ENCODE measurements at regions not wholly inside any gene's neighbourhood (a gene's known extent, or its start where the extent isn't known, plus 50 kb on each side); places are given as distances from the start of the nearest gene placed in this dataset.

DNA sequence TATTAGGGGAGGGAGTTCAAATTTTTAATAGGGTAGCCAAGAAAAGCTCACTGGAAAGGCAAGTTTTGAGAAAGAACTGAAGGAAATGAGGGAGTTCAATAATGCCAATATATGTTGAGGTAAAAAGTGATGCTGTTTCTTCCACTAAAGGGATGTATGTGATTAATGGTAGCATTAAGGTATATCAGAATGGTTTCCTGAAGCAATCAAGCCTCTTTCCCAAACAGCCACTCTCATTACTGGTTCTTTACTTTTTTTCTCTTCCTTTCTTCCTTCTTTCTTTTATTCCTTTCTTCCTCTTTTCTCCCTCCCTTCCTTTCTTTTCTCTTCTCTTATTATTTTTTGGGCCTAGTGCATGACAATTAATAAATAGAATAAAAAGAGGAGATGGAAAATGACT lies 433.5 kb downstream of the SATB2 start:
- no peaks in the 10 kb centered on the region for H3K4me1 Mint-ChIP-seq
- H3K9me3 Mint-ChIP-seq = no peaks in the 10 kb centered on the region
- no peaks in the 10 kb centered on the region for H3K27me3 Mint-ChIP-seq
- no peak overlapping the region for H3K27ac Mint-ChIP-seq
- no peaks in the 10 kb centered on the region for H3K36me3 Mint-ChIP-seq
- CTCF ChIA-PET = no interaction called here
- no peak overlapping the region for H3K4me3 Mint-ChIP-seq
- no peak for DNase-seq

DNA sequence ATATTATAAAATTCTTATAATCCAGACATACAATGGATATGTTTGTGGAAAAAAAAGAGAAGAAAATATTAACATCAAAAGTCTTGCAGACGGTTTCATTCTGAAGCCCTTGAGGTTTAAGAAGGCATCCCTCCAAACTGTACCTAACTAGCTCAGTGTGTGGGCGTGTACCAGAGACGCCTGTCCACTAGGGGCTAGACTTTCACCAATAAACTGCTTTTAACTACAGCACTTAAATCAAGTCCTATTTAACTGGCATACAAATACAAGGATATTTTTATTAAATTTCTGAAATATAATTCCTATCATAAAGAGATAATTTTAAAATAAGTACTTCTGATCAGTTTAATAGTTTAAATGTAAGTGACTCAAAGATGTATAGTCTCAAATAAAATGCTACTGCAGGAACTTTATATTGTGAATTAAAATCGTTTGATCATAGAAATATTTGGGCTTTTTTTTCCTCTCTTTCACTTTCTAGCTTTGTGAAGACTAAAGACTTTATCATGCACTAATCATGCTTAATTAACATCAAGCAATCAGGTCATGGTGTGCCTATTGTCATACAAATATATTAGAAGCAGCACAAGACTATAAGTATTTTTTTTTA lies 437.7 kb downstream of the SATB2 start:
- no peaks in the 10 kb centered on the region for H3K9me3 Mint-ChIP-seq
- no peaks in the 10 kb centered on the region for H3K36me3 Mint-ChIP-seq
- CTCF ChIA-PET = no interaction called here
- no peak overlapping the region for H3K27ac Mint-ChIP-seq
- DNase-seq = no peak
- H3K4me1 Mint-ChIP-seq = no peaks in the 10 kb centered on the region
- H3K27me3 Mint-ChIP-seq = no peaks in the 10 kb centered on the region
- no peak overlapping the region for H3K4me3 Mint-ChIP-seq

DNA sequence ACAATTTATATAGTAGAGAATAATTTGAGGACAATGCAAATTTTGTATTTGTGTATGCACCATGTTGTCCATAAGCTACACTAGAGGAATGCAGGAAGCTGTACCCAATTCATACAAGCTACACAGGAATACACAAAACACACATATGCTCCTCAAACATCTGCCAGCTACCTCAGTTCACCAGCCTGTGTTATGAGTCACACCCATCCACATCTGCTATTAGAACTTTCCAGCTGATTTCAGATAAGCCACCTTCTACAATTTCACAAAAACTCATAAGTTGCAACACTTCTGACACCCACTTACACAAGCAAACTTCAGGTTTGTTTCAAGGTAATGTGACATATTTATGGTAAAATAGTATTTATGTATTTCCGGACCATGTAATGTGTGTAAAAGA lies 438.9 kb downstream of the SATB2 start:
- H3K36me3 Mint-ChIP-seq = no peaks in the 10 kb centered on the region
- CTCF ChIA-PET = no interaction called here

DNA sequence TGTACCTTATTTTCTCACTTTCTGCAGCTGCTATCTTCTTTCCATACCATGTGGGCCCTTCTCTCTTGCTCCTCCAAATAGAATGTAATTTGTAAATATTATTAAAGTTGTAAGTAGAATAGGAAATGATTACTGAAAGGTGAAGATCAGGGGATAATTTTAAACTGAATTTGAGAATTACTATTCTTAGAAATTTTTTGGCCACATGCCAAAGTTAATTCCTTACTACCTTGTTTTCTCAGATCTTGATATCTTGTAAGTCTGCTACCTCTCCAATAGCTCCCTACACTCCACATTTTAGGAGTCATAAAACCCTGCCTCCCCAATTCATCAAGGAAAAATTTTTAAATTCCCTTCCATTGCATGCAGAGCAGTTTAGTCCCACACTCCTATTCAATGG lies 442.7 kb downstream of the SATB2 start:
- CTCF ChIA-PET = no interaction called here
- H3K9me3 Mint-ChIP-seq = peaks cover 2% of the 10 kb centered on the region
- no peaks in the 10 kb centered on the region for H3K36me3 Mint-ChIP-seq
- no peak for DNase-seq
- H3K4me3 Mint-ChIP-seq = no peak overlapping the region
- no peaks in the 10 kb centered on the region for H3K4me1 Mint-ChIP-seq
- H3K27ac Mint-ChIP-seq = no peak overlapping the region
- no peaks in the 10 kb centered on the region for H3K27me3 Mint-ChIP-seq

More for the DNA sequence above, 438.9 kb downstream of the SATB2 start:
- H3K4me3 Mint-ChIP-seq = no peak overlapping the region
- H3K9me3 Mint-ChIP-seq = no peaks in the 10 kb centered on the region
- H3K27me3 Mint-ChIP-seq = no peaks in the 10 kb centered on the region
- H3K4me1 Mint-ChIP-seq = no peaks in the 10 kb centered on the region
- no peak overlapping the region for H3K27ac Mint-ChIP-seq
- DNase-seq = no peak

DNA sequence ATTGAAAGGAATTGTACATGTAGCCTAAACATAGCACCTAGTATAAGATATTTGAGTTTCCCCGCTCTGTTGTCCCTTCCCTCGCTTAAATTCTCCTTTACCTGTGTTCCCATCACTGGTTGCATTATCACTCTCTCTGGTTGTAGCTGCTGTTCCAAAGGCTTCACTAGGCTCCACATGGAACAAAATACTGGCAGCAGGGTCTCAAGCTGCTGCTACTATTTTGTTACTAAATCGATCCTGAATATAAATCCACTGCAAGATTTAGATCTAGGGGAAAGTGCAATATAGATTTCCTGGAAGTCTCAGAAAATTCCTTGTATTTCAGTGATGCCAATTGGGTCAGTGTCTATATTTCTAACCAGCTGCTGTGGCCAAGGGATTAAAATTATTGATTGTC lies 443.5 kb downstream of the SATB2 start:
- Mint-ChIP-seq H3K27ac (no peak overlapping the region), H3K4me1 (no peaks in the 10 kb centered on the region), H3K4me3 (no peak overlapping the region), H3K36me3 (no peaks in the 10 kb centered on the region), H3K27me3 (no peaks in the 10 kb centered on the region), H3K9me3 (peaks cover 2% of the 10 kb centered on the region)
- CTCF ChIA-PET = no interaction called here
- no peak for DNase-seq

DNA sequence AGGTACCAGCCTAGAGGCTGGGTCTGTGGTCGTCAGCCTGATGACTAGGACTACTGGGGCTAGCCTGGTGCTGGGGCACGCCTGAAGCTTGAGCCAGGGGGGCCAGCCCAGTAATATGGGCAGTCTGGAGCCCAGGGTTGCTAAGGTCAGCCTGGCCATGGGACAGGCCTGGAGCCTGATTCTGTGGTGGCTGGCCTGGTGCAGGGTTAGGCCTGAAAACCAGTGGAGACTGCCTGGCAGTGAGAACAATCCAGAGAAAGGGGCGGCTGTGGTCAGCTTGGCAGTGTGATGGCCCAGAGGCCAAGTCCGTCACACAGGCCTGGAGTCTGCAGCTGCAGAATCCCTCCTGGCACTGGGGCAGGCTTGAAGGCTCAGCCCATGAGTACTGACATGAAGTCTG lies 445.8 kb downstream of the SATB2 start:
- no peak overlapping the region for H3K4me3 Mint-ChIP-seq
- no peaks in the 10 kb centered on the region for H3K27me3 Mint-ChIP-seq
- H3K27ac Mint-ChIP-seq = no peak overlapping the region
- CTCF ChIA-PET = no interaction called here
- H3K4me1 Mint-ChIP-seq = no peaks in the 10 kb centered on the region
- H3K36me3 Mint-ChIP-seq = no peaks in the 10 kb centered on the region
- peaks cover 2% of the 10 kb centered on the region for H3K9me3 Mint-ChIP-seq
- no peak for DNase-seq

DNA sequence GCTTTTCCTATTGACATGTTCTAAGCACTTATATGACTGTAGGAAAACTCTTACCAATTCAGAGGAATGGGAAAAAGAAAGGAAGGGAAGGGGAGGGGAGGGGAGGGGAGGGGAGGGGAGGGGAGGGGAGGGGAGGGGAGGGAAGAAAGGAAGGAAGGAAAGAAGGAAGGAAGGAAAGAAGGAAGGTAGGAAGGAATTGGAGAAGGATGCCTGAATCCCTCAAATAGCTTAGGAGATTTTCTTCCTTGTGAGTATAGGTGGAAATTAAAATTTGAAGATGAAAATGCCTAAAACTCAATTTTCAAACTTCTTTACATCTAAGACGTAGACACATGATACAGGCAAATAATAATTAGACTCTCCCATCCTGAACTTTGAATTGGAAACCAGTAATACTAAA lies 463.1 kb downstream of the SATB2 start:
- CTCF ChIA-PET = no interaction called here
- Mint-ChIP-seq H3K36me3 (no peaks in the 10 kb centered on the region), H3K27me3 (no peaks in the 10 kb centered on the region), H3K4me3 (no peak overlapping the region), H3K4me1 (no peaks in the 10 kb centered on the region), H3K9me3 (no peaks in the 10 kb centered on the region), H3K27ac (no peak overlapping the region)
- DNase-seq = no peak

DNA sequence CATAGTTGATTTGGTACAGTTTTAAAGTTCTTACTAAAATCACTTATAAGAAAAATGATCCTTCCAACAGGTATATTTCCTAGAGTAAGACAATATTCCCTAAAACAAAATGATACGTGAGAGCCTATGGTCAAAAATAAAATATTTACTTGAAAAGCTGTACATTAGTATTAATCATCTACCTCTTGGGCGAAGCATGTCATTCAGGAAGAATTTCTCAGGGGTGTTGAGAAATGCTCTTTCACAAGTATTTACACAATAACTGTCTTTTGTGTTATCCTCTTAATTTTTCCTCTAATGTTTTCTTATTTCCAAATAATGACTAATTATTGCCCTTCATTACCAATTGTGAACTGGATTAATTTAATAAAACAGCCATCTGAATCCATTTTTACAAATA lies 466.3 kb downstream of the SATB2 start:
- peaks cover 3% of the 10 kb centered on the region for H3K9me3 Mint-ChIP-seq
- no peaks in the 10 kb centered on the region for H3K4me1 Mint-ChIP-seq
- H3K27ac Mint-ChIP-seq = no peak overlapping the region
- H3K27me3 Mint-ChIP-seq = no peaks in the 10 kb centered on the region
- CTCF ChIA-PET = no interaction called here
- no peak overlapping the region for H3K4me3 Mint-ChIP-seq
- H3K36me3 Mint-ChIP-seq = no peaks in the 10 kb centered on the region
- no peak for DNase-seq

DNA sequence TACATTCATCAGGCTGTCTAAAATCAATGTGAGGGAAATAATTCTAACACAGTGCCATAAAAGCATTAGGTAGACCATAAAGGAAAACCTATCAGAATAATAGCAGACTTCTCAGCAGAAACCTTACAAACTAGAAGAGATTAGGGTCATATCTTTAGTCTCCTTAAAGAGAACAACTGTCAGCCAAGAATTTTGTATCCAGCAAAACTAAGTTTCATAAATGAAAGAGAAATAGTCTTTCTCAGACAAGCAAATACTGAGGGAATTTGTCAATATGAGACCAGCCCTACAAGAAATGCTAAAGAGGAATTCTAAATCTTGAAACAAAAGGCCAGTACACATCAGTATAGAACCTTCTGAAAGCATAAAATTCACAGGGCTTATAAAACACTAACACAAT lies 482.0 kb downstream of the SATB2 start:
- DNase-seq = no peak
- no peaks in the 10 kb centered on the region for H3K36me3 Mint-ChIP-seq
- no peaks in the 10 kb centered on the region for H3K4me1 Mint-ChIP-seq
- no peak overlapping the region for H3K27ac Mint-ChIP-seq
- no peaks in the 10 kb centered on the region for H3K27me3 Mint-ChIP-seq
- CTCF ChIA-PET = no interaction called here
- peaks cover 5% of the 10 kb centered on the region for H3K9me3 Mint-ChIP-seq
- H3K4me3 Mint-ChIP-seq = no peak overlapping the region

DNA sequence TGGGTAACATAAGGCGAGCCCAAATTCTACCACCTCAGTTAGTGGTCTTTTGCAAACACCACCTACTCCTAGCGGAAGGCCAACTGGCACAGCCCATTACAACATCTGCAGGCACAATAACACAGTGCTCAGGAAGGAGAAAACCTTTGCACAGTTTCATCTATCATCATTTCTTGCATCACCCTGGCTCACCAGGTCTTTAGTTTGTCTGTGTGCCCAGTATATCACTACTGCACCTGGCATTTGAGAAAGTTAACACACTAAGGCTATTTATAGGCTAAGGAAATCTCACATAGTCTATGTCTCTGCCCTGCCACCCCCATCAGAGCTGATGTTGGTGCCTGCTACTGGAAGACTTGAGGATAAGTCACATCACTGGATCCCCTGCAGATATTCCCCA lies 484.0 kb downstream of the SATB2 start:
- Mint-ChIP-seq H3K9me3 (peaks cover 5% of the 10 kb centered on the region), H3K36me3 (no peaks in the 10 kb centered on the region), H3K4me3 (no peak overlapping the region), H3K27me3 (no peaks in the 10 kb centered on the region), H3K27ac (no peak overlapping the region), H3K4me1 (no peaks in the 10 kb centered on the region)
- no peak for DNase-seq
- CTCF ChIA-PET = no interaction called here

DNA sequence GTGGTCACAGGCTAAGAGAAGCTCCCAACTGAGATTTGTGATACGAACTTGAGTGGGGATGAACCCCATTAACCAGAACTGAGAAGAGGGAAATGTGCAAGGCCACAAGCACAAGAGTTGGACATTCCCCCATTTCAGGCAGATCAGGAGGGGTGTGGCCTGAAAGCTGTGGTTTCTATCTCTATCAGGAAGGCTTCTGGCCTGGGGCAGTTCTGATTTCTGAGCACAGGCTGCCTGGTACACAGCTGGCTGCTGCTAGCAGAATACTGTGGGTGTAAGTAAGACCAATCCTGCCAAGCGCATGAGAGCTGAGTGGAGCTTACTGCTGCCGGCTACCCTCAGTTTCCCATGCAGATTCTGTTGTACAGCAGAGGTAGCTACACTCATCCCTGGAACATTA lies 484.6 kb downstream of the SATB2 start:
- H3K27me3 Mint-ChIP-seq = no peaks in the 10 kb centered on the region

DNA sequence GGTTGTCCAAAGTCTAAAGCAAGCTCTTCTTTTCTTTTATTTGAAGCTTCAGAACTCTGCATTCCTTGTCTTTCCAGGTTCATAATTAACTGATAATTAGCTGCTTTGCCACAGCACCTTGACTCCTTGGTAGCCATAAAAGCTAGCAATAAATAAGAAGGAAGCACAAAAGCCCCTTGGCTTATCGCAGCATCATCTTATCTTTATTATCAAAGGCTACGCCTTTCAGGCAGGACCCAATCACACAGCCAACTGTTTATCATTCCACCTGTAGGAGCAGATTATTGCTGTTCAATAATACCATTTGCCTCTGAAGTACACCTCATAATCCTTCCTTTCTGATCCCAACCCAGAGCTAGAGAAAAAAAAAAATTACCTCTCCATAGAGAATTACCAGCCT lies 489.2 kb downstream of the SATB2 start:
- Mint-ChIP-seq H3K36me3 (no peaks in the 10 kb centered on the region), H3K27ac (no peak overlapping the region), H3K9me3 (no peaks in the 10 kb centered on the region), H3K4me1 (no peaks in the 10 kb centered on the region), H3K27me3 (no peaks in the 10 kb centered on the region), H3K4me3 (no peak overlapping the region)
- DNase-seq = no peak
- CTCF ChIA-PET = no interaction called here

More for the DNA sequence above, 484.6 kb downstream of the SATB2 start:
- no peak for DNase-seq
- CTCF ChIA-PET = no interaction called here
- no peaks in the 10 kb centered on the region for H3K36me3 Mint-ChIP-seq
- peaks cover 5% of the 10 kb centered on the region for H3K9me3 Mint-ChIP-seq
- no peaks in the 10 kb centered on the region for H3K4me1 Mint-ChIP-seq
- no peak overlapping the region for H3K4me3 Mint-ChIP-seq
- no peak overlapping the region for H3K27ac Mint-ChIP-seq

DNA sequence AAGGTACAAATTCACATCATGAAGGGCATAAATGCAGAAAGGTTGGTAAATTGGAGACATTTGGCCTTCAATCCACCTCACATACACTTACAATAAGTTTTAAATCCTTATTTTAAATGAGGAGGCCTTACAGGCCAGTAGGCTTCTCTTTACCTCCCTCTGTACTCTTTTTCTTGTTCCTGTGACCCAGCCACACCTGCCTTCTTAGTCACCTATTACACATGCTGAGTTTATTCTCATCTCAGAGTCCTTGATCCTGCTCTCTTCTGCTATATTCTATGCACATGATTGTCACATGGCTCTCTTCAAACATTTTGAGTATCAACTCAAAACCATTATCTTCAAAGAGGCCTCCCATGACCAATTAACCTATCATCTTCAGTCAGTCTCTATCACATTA lies 491.5 kb downstream of the SATB2 start:
- Mint-ChIP-seq H3K27ac (no peak overlapping the region), H3K9me3 (no peaks in the 10 kb centered on the region), H3K4me1 (no peaks in the 10 kb centered on the region), H3K27me3 (no peaks in the 10 kb centered on the region), H3K4me3 (no peak overlapping the region), H3K36me3 (no peaks in the 10 kb centered on the region)
- CTCF ChIA-PET = no interaction called here
- DNase-seq = no peak

DNA sequence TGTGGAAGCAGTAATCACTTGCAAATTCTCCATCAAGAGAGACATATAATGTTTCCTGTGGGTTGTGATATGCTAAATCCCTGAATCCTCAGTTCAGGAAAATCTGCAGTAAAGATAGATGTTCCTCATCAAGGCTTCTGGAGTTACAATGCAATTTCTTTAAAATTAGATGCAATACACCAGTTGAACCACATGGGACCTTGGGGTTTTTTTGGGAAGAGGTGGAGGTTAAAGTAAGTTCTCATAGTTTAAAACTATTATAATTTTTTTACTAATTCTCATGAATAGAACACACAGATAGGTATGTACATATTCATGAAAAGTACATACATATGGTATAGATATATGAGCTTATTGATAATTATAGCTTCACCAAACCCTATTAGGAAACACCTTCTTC lies 496.2 kb downstream of the SATB2 start:
- Mint-ChIP-seq H3K27me3 (no peaks in the 10 kb centered on the region), H3K27ac (no peak overlapping the region), H3K4me3 (no peak overlapping the region), H3K9me3 (no peaks in the 10 kb centered on the region), H3K4me1 (no peaks in the 10 kb centered on the region), H3K36me3 (no peaks in the 10 kb centered on the region)
- CTCF ChIA-PET = no interaction called here
- DNase-seq = no peak

DNA sequence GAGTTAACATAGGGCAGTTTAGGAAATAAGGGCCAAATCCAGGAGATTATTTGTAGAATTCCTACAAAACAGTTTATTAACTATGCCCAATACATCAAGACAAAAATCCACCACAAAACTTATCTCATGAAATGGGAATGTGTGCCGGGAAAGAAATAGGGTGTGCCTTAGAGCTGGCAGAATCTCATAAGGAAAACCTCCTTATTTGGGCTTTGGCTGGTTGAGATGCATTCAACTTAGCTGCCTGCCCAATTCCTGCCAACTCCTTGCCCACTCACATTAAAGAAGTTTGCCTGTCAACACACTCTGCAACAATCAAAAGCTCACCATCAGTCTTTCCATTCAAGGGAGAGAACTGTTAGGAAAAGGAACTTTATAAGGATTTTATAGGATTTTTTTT lies 500.6 kb downstream of the SATB2 start:
- Mint-ChIP-seq H3K4me1 (no peaks in the 10 kb centered on the region), H3K36me3 (no peaks in the 10 kb centered on the region), H3K27ac (no peak overlapping the region), H3K27me3 (no peaks in the 10 kb centered on the region), H3K4me3 (no peak overlapping the region), H3K9me3 (no peaks in the 10 kb centered on the region)
- no peak for DNase-seq
- CTCF ChIA-PET = no interaction called here

DNA sequence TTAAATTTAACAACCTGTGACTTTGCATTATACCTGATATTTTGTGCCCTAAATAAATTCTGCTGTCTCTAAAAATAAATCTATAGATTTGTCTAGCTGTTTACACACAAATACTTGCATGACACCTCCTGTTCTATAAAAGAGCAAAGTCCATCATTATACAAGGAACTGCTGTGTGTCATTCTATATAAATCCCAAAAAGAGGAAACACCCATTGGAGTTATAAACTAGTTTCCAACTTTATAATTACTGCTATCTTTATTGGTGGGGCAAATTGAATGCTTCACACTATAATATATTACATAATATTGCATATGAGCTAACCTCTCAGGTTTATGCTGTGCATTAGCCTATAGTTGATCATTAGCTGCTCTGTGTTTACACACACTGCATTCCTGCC lies 504.4 kb downstream of the SATB2 start:
- CTCF ChIA-PET = no interaction called here
- Mint-ChIP-seq H3K27me3 (no peaks in the 10 kb centered on the region), H3K4me3 (no peak overlapping the region), H3K36me3 (no peaks in the 10 kb centered on the region), H3K27ac (no peak overlapping the region), H3K4me1 (no peaks in the 10 kb centered on the region), H3K9me3 (no peaks in the 10 kb centered on the region)
- DNase-seq = no peak

Measured in activated naive CD4-positive, alpha-beta T cell treated with anti-CD3 and anti-CD28 coated beads, Interleukin-2, amount 10 ng/mL, durations not matched to agents 7 days and 5 days (primary cell).